OCI-LY1 (cell line): ENCODE measurements at regions not wholly inside any gene's neighbourhood (a gene's known extent, or its start where the extent isn't known, plus 50 kb on each side); places are given as distances from the start of the nearest gene placed in this dataset.
"Not testable (repeated sequence)": the region's sequence is repeated elsewhere in the genome, so short reads cannot be mapped to it uniquely, and the experiment has no call there.

Source experiments
- H2AFZ ChIP-seq: fragments of 200-600 bp; sonication (generic), shearing (Covaris generic); 2 replicates; pipeline ENCODE4 v1.6.0; 2014; ENCODE audit warnings: antibody characterized with exemption, mild to moderate bottlenecking, low read length
- H3F3A ChIP-seq: fragments of 200-600 bp; sonication (generic), shearing (Covaris generic); 2 replicates; pipeline ENCODE4 v1.6.0; 2014; ENCODE audit warnings: mild to moderate bottlenecking, antibody characterized with exemption, low read length, moderate library complexity; ENCODE audit not compliant: insufficient read depth
- H3K27ac ChIP-seq: fragments of 200-600 bp; sonication (generic); 2 replicates; pipeline ENCODE4 v1.5.1; 2014; ENCODE audit warnings: low read length, mixed run types, mild to moderate bottlenecking, low read depth; ENCODE audit not compliant: poor library complexity, severe bottlenecking
- H3K27me3 ChIP-seq: fragments of 200-600 bp; sonication (generic); 2 replicates; pipeline ENCODE4 v1.6.0; 2014; ENCODE audit warnings: antibody characterized with exemption, mild to moderate bottlenecking, low read length, moderate library complexity; ENCODE audit not compliant: insufficient read depth
- H3K36me3 ChIP-seq: fragments of 200-600 bp; sonication (generic); 2 replicates; pipeline ENCODE4 v1.6.1; 2014; ENCODE audit warnings: mild to moderate bottlenecking, antibody characterized with exemption, low read length, moderate library complexity, mixed read lengths; ENCODE audit not compliant: insufficient read depth
- H3K4me1 ChIP-seq: fragments of 200-600 bp; sonication (generic); 2 replicates; pipeline ENCODE4 v1.5.1; 2014; ENCODE audit warnings: mild to moderate bottlenecking, low read length, moderate library complexity; ENCODE audit not compliant: insufficient read depth, severe bottlenecking
- H3K4me2 ChIP-seq: fragments of 200-600 bp; sonication (generic), shearing (Covaris generic); 2 replicates; pipeline ENCODE4 v1.6.1; 2014; ENCODE audit warnings: low read length
- H3K4me3 ChIP-seq: fragments of 200-600 bp; sonication (generic); 2 replicates; pipeline ENCODE4 v1.5.1; 2014; ENCODE audit warnings: low read length, low read depth, mild to moderate bottlenecking, mixed read lengths; ENCODE audit not compliant: poor library complexity, severe bottlenecking
- H3K79me2 ChIP-seq: fragments of 200-600 bp; shearing (Covaris generic); 2 replicates; pipeline ENCODE4 v1.6.1; 2016; ENCODE audit warnings: mixed run types, low read length, mixed read lengths; ENCODE audit not compliant: insufficient read depth
- H3K9ac ChIP-seq: fragments of 200-600 bp; sonication (generic), shearing (Covaris generic); 2 replicates; pipeline ENCODE4 v1.6.1; 2014; ENCODE audit warnings: mild to moderate bottlenecking, low read length, mixed read lengths
- H3K9me2 ChIP-seq: fragments of 200-600 bp; sonication (generic), shearing (Covaris generic); 2 replicates; pipeline ENCODE4 v1.6.1; 2014; ENCODE audit warnings: low read depth, mild to moderate bottlenecking, low read length, mixed read lengths
- H3K9me3 ChIP-seq: fragments of 200-600 bp; shearing (Covaris generic); 2 replicates; pipeline ENCODE4 v1.6.1; 2014; ENCODE audit warnings: low read length, mixed read lengths
- H4K20me1 ChIP-seq: fragments of 200-600 bp; sonication (generic), shearing (Covaris generic); 2 replicates; pipeline ENCODE4 v1.6.0; 2016; ENCODE audit warnings: mild to moderate bottlenecking, low read length; ENCODE audit not compliant: insufficient read depth
- EZH2 ChIP-seq: fragments of 200-600 bp; sonication (generic), shearing (Covaris generic); IDR thresholded peaks from 2 replicates; pipeline ENCODE4 v1.8.0; 2017; ENCODE audit warnings: borderline replicate concordance, mixed run types, mild to moderate bottlenecking, antibody characterized with exemption, low read length, moderate library complexity, mixed read lengths
- TF ChIP-seq, protein P1 (sequence below): fragments of 200-600 bp; sonication (generic), shearing (Covaris generic); IDR thresholded peaks from 2 replicates; pipeline ENCODE4 v1.5.1; 2017; ENCODE audit warnings: mild to moderate bottlenecking, antibody characterized with exemption, low read length, moderate library complexity, mixed read lengths

DNA sequence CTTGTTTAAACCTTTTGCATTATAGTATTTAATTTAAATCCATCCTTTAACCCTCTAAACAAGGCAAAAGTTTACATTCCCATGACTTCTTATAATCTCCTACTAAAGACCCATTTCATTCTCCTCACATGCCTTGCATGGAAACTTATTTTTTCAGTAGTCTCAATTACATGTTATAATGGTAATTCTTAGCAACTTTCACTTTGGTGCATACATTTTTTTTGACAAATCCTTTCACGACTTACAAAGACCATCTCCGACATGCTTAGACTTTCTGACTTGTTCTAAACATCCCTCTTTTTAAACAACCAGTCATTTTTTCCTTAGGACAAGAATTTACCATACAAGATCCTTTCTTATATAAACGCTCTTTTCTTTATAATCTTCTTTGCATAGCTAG, 615.4 kb upstream of the GBE1 start:
- TF ChIP-seq, protein P1, sequence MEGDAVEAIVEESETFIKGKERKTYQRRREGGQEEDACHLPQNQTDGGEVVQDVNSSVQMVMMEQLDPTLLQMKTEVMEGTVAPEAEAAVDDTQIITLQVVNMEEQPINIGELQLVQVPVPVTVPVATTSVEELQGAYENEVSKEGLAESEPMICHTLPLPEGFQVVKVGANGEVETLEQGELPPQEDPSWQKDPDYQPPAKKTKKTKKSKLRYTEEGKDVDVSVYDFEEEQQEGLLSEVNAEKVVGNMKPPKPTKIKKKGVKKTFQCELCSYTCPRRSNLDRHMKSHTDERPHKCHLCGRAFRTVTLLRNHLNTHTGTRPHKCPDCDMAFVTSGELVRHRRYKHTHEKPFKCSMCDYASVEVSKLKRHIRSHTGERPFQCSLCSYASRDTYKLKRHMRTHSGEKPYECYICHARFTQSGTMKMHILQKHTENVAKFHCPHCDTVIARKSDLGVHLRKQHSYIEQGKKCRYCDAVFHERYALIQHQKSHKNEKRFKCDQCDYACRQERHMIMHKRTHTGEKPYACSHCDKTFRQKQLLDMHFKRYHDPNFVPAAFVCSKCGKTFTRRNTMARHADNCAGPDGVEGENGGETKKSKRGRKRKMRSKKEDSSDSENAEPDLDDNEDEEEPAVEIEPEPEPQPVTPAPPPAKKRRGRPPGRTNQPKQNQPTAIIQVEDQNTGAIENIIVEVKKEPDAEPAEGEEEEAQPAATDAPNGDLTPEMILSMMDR = no peak
- no peak for TF ChIP-seq EZH2
- no peaks in the 10 kb centered on the region for H3F3A ChIP-seq
- H3K79me2 ChIP-seq = no peaks in the 10 kb centered on the region
- no peak overlapping the region for H3K4me3 ChIP-seq
- 0 out of 2 replicates have a peak, but pooled peaks cover 6% of the 10 kb centered on the region for H3K9me3 ChIP-seq
- H3K9me2 ChIP-seq = no peaks in the 10 kb centered on the region
- no peak overlapping the region for H3K9ac ChIP-seq
- H3K27me3 ChIP-seq = no peaks in the 10 kb centered on the region
- no peaks in the 10 kb centered on the region for H3K4me1 ChIP-seq
- no peak overlapping the region for H3K4me2 ChIP-seq
- no peaks in the 10 kb centered on the region for H3K36me3 ChIP-seq
- H4K20me1 ChIP-seq = no peaks in the 10 kb centered on the region
- H3K27ac ChIP-seq = no peak overlapping the region
- no peak overlapping the region for H2AFZ ChIP-seq

DNA sequence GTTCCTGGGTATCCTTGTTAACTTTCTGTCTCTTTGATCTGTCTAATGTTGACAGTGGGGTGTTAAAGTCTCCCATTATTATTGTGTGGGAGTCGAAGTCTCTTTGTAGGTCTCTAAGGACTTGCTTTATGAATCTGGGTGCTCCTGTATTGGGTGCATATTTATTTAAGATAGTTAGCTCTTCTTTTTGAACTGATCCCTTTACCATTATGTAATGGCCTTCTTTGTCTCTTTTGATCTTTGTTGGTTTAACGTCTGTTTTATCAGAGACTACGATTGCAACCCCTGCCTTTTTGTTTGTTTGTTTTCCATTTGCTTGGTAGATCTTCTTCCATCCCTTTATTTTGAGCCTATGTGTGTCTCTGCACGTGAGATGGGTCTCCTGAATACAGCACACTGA, 612.4 kb upstream of the GBE1 start:
- not testable (repeated sequence) for H3K79me2 ChIP-seq, H3K27ac ChIP-seq, H3K4me3 ChIP-seq, H3K4me2 ChIP-seq, H3K27me3 ChIP-seq, H3K36me3 ChIP-seq, H3F3A ChIP-seq, H3K4me1 ChIP-seq, H3K9ac ChIP-seq, H3K9me2 ChIP-seq, H2AFZ ChIP-seq, H3K9me3 ChIP-seq, H4K20me1 ChIP-seq

DNA sequence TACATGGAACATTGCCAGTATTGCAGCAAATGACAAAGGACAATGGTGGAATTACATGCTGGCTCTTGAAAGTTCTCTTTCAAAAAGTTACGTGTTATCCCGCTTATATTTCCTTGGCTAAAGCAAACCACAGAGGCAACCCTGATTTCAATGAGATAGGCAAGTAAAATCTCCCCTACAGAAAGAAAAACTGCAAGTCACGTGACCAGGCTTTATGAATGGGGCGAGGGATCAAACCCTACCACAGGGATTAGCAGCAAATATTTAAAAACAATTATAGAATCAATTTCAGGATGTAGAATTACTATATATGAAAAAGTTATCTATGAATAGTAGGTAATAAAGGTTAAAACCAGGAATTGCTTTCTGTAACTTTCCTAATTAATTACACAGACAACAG, 603.4 kb upstream of the GBE1 start:
- no peak overlapping the region for H3K27ac ChIP-seq
- H3K36me3 ChIP-seq = no peaks in the 10 kb centered on the region
- H3K27me3 ChIP-seq = no peaks in the 10 kb centered on the region
- H3K79me2 ChIP-seq = no peaks in the 10 kb centered on the region
- no peaks in the 10 kb centered on the region for H3K9me2 ChIP-seq
- H2AFZ ChIP-seq = no peak overlapping the region
- no peaks in the 10 kb centered on the region for H4K20me1 ChIP-seq
- H3F3A ChIP-seq = no peaks in the 10 kb centered on the region
- no peaks in the 10 kb centered on the region for H3K9me3 ChIP-seq
- no peak overlapping the region for H3K4me3 ChIP-seq
- H3K4me2 ChIP-seq = no peak overlapping the region
- TF ChIP-seq EZH2 = no peak
- TF ChIP-seq, protein P1 = no peak
- H3K4me1 ChIP-seq = no peaks in the 10 kb centered on the region
- H3K9ac ChIP-seq = no peak overlapping the region

DNA sequence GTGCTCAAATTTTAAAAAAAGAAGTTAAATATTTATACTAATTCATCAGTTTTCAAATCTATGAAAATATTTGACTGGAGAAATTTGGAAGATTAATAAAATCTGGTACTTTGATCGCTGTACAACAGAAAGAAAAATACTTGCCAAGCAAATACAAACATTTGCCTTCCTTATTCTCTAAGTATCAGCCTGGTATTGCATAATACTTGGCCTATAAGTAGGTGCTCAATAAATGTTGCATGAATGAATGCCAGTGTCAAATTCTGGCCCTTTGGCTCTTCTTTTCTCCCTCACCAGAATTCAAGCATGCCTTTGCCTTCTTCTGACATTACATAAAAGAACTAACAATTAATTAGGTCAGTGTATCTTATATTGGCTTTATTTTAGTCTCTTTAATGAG, 601.7 kb upstream of the GBE1 start:
- Histone ChIP-seq H4K20me1 (no peaks in the 10 kb centered on the region), H3K27ac (no peak overlapping the region), H3F3A (no peaks in the 10 kb centered on the region), H3K4me2 (no peak overlapping the region), H3K9ac (no peak overlapping the region), H3K27me3 (no peaks in the 10 kb centered on the region), H3K9me3 (no peaks in the 10 kb centered on the region), H3K36me3 (no peaks in the 10 kb centered on the region), H3K9me2 (no peaks in the 10 kb centered on the region), H3K79me2 (no peaks in the 10 kb centered on the region), H2AFZ (no peak overlapping the region), H3K4me3 (no peak overlapping the region), H3K4me1 (no peaks in the 10 kb centered on the region)
- TF ChIP-seq EZH2 = no peak
- TF ChIP-seq, protein P1 = no peak
